GM12891 (cell line): ENCODE measurements at regions not wholly inside any gene's neighbourhood (a gene's known extent, or its start where the extent isn't known, plus 50 kb on each side); places are given as distances from the start of the nearest gene placed in this dataset.

Experiments
- DNase-seq: peaks from one replicate; pipeline ENCODE4 v3.0.0; 2011; ENCODE audit warnings: low spot score; ENCODE audit not compliant: insufficient read length
- FAIRE-seq: peaks from 2 replicates; lab custom pipeline; 2011; peaks lifted over from hg19 to GRCh38; lab: Jason Lieb, UNC
- PAX5 ChIP-seq: IDR thresholded peaks from 2 replicates; pipeline ENCODE4 v1.6.1; 2011; ENCODE audit warnings: low read length, moderate library complexity, mild to moderate bottlenecking; ENCODE audit not compliant: insufficient read depth, severe bottlenecking
- POLR2A ChIP-seq: IDR thresholded peaks from 2 replicates; pipeline ENCODE4 v1.6.1; 2011; ENCODE audit warnings: low read depth, low read length, control low read depth
- POLR2AphosphoS5 ChIP-seq: IDR thresholded peaks from 2 replicates; pipeline ENCODE4 v1.6.1; 2011; ENCODE audit warnings: low read depth, low read length, control low read depth
- POU2F2 ChIP-seq: IDR thresholded peaks from 2 replicates; pipeline ENCODE4 v1.6.1; 2011; ENCODE audit warnings: low read depth, mild to moderate bottlenecking, control low read depth, low read length, moderate library complexity
- SPI1 ChIP-seq: IDR thresholded peaks from 2 replicates; pipeline ENCODE4 v1.6.1; 2011; ENCODE audit warnings: low read depth, low read length, control low read depth
- TAF1 ChIP-seq: IDR thresholded peaks from 2 replicates; pipeline ENCODE4 v1.6.1; 2011; ENCODE audit warnings: low read depth, low read length, control low read depth

DNA sequence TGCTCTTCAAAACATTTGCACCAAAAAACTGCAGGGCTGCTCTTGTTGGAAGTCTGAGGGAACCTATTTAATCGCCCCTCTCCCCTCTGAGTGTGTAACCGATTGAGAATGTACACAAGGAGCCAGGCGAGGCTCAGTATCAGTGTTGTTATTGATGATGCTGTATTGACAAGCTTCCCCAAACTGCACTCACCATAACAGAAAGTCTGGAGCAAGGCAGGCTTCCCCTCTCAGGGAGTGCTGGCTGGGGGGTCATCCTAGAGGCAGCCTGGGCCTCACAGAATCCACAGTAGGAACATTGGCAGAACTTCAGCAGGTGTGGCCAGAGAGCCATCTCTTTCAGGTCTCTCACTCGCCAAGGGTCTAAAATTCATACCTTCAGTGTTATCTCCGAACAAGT is 58.1 kb upstream of the TUNAR start:
- FAIRE-seq (no peak), DNase-seq (no peak)
- TF ChIP-seq POLR2A (no peak), PAX5 (no peak), SPI1 (no peak), POU2F2 (no peak)

GRCh38 chr14:95817271-95817670 is 59.4 kb upstream of the TUNAR start:
- TF ChIP-seq POLR2AphosphoS5: no peak
- no peak for TF ChIP-seq TAF1
- TF ChIP-seq SPI1: no peak
- TF ChIP-seq PAX5: no peak
- TF ChIP-seq POU2F2: no peak
- no peak for DNase-seq
- FAIRE-seq: no peak

DNA sequence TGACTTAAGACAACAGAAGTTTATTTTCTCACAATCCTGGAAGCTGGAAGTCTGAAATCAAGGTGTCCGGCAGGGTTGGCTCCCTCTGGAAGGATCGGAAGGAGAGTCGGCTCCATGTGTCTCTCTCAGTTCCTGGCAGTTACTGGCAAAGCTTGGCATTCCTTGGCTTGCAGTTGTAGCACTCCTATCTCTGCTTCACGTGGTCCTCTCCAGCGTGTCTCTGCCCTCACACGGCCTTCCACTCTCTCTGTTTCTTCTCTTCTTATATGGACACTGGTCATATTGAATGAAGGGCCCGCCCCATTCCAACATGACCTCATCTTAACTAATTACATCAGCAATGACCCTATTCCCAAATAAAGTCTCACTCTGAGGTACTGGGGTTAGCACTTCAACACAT is 60.1 kb upstream of the TUNAR start:
- DNase-seq (no peak), FAIRE-seq (no peak)
- TF ChIP-seq POU2F2 (no peak), TAF1 (no peak), POLR2AphosphoS5 (no peak), SPI1 (no peak), PAX5 (no peak), POLR2A (no peak)

GRCh38 chr14:95815226-95815690 is 61.4 kb upstream of the TUNAR start:
- no peak for FAIRE-seq

GRCh38 chr14:95814363-95815225 is 62.0 kb upstream of the TUNAR start:
- no peak for TF ChIP-seq POLR2A
- TF ChIP-seq POU2F2: no peak
- TF ChIP-seq POLR2AphosphoS5: no peak
- no peak for TF ChIP-seq PAX5
- no peak for TF ChIP-seq SPI1
- no peak for TF ChIP-seq TAF1
- DNase-seq (no peak), FAIRE-seq (no peak)

More at GRCh38 chr14:95815226-95815690, 61.4 kb upstream of the TUNAR start:
- DNase-seq: no peak
- TF ChIP-seq PAX5 (no peak), TAF1 (no peak), POLR2AphosphoS5 (no peak)

- TF ChIP-seq TAF1 (no peak), SPI1 (no peak), POLR2AphosphoS5 (no peak), PAX5 (no peak), POU2F2 (no peak), POLR2A (no peak)
- DNase-seq (no peak), FAIRE-seq (no peak)
Measured at GRCh38 chr14:95811813-95812212, 64.8 kb upstream of the TUNAR start.

DNA sequence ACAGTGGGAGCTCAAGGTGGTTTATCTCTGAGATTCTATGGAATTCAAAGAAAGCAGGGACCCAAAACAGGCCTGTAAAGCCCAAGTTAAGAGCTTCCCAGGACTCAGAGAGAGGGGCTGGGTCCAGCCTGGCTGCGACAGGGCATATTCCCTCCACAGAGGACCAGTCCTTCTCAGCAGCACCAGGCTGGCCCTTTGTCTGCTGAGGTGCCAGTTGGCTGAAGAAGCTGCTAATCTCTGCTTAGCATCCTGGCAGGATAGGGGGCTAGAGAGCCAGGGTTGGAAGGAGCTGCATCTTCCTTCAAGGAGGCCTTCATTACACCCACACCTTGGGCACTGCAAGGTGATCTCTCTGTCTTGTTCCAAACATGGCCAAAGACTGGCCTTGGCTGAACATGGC is 68.3 kb upstream of the TUNAR start:
- TF ChIP-seq POLR2AphosphoS5 (no peak), POLR2A (no peak), TAF1 (no peak), SPI1 (no peak), PAX5 (no peak)
- DNase-seq (no peak), FAIRE-seq (no peak)

GRCh38 chr14:95796788-95797187 is 79.8 kb upstream of the TUNAR start:
- TF ChIP-seq POLR2AphosphoS5 (no peak), POLR2A (no peak), POU2F2 (no peak), PAX5 (no peak), SPI1 (no peak), TAF1 (no peak)
- DNase-seq (no peak), FAIRE-seq (no peak)

DNA sequence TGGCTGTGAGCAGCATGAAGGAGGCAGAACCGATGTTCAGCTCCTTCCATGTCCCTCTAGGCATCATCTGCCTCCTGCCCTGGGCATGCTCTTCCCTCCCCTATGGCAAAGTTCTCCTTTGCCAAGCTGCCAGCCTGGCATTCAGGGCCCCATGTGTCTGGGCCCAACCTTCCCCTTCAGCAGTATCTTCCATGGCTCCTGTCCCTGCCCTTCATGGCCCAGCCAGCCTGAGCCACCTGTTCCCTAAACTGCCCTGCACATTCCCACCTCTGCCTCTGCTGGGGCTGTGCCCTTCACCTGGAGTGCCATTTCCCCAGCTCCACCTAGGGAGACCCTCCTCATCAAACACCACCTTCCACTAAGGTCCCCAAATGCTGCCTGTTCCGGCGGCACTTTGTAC is 74.0 kb upstream of the TCL1A start:
- TF ChIP-seq SPI1: no peak
- no peak for FAIRE-seq
- DNase-seq: no peak

DNA sequence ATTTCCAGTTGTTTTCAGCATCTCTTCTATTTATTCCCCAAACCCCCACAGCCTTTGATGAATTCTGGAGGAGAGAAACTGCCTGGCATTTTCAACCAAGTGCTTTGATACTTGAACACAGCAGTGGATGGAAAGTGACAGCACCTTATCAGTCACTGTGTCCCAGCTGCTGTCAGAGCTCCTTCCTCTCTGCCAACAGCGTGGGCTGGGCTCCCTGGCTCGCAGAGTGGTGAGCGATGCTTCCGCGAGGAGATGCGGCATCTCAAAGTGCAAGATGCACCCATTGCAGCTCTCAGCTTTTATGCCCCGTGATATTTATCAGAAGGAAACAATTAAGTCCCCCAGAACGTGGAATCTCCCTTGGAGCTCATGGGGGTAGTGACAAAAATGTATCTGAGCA is 72.6 kb upstream of the TCL1A start:
- no peak for FAIRE-seq
- TF ChIP-seq POLR2A (no peak), TAF1 (no peak), POU2F2 (no peak), PAX5 (no peak), SPI1 (no peak), POLR2AphosphoS5 (no peak)
- no peak for DNase-seq

- FAIRE-seq (no peak), DNase-seq (peak; percentile 19)
- no peak for TF ChIP-seq SPI1
- no peak for TF ChIP-seq POLR2A
- TF ChIP-seq POLR2AphosphoS5: no peak
- no peak for TF ChIP-seq PAX5
- no peak for TF ChIP-seq POU2F2
- TF ChIP-seq TAF1: no peak
Measured at GRCh38 chr14:95784137-95784536, 70.2 kb upstream of the TCL1A start.
